ENCODE measurements at regions not wholly inside any gene's neighbourhood (a gene's known extent, or its start where the extent isn't known, plus 50 kb on each side); places are given as distances from the start of the nearest gene placed in this dataset.
A peak's percentile ranks its signal among the peaks of the same experiment; 100 is the strongest.

GRCh38 chr7:19465861-19466260 is 243.0 kb downstream of the POLR1F start:
- ATAC-seq (no peak), DNase-seq (ENCODE audit: missing footprints) (no peak)
- intact Hi-C loops (cut with DNase I): no loop called here

DNA sequence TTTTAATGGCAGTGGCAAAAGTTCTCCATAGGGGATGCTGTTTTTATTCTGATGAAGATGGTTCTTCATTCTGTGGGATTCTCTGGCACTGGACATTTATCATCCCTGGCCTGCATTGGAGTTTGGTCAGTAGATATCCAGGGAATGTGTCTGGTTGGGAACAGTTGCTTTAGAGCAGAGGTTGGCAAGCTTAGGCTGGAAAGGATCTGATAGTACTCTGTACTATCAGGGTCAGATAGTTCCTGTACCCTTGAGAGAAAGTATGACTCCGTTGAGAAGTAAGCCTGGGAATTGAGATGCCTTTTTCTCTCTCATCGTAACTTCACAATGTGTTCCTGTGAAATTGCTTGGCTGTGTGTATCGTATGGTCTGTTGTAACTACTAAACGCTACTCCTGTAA is 244.1 kb downstream of the POLR1F start:
- intact Hi-C loops (cut with DNase I): no loop called here
- ATAC-seq: no peak
- no peak for DNase-seq (ENCODE audit: missing footprints)

DNA sequence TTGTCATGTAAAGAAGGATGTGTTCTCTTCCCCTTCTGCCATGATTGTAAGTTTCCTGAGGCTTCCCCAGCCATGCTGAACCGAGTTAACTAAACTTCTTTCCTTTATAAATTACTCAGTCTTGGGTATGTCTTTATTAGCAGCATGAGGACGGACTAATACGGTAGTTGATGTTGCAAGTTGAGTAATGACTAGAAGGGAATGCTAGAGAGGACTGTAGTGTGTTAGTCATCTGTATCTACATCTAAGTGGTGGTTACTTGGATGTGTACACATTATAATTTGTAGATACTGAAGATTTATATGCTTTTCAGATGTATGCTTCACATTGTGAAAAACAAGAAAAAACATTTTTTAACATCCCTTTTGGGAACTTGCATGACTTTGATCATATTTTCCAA is 244.6 kb downstream of the POLR1F start:
- ATAC-seq (no peak), DNase-seq (ENCODE audit: missing footprints) (no peak)
- intact Hi-C loops (cut with DNase I): no loop called here

GRCh38 chr7:19463581-19463980 is 245.3 kb downstream of the POLR1F start:
- no peak for DNase-seq (ENCODE audit: missing footprints)
- intact Hi-C loops (cut with DNase I): no loop called here
- no peak for ATAC-seq

DNA sequence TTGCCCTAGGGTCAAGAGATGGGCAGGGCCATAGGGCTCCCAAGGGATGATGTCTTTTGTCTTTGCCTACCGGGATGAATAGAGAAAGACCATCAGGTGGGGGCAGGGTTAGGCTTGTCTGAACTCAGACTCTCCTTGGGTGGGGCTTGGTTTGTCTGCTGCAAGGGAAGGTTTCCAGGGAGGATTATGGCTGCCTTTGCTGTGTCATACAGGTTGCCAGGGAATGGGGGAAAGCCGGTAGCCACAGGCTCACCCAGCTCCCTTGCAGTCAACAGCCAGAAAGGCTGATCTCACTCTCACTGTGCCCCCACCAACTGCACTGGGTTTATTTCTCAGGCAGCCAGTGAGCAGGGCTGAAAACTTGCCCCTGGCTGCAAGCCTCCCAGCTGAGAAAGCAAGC is 253.2 kb downstream of the POLR1F start:
- intact Hi-C loops (cut with DNase I): no loop called here
- ATAC-seq (no peak), DNase-seq (ENCODE audit: missing footprints) (no peak)

DNA sequence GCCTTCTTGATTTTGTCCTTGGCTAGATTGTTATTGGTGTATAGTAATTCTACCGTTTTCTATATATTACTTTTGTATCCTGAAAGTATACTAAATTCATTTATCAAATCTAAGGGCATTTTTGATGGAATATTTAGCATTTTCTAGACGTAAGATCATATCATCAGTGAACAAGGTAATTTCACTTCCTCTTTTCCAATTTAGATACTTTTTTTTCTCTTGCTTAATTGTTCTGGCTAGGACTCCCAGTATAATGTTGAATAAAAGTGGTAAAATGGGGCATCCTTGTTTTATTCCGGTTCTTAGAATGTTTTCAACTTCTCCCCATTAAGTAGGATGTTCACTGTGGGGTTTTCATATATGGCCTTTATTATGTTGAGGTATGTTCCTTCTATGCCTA is 260.7 kb downstream of the POLR1F start:
- DNase-seq (ENCODE audit: missing footprints) (no peak), ATAC-seq (no peak)
- intact Hi-C loops (cut with DNase I): no loop called here

DNA sequence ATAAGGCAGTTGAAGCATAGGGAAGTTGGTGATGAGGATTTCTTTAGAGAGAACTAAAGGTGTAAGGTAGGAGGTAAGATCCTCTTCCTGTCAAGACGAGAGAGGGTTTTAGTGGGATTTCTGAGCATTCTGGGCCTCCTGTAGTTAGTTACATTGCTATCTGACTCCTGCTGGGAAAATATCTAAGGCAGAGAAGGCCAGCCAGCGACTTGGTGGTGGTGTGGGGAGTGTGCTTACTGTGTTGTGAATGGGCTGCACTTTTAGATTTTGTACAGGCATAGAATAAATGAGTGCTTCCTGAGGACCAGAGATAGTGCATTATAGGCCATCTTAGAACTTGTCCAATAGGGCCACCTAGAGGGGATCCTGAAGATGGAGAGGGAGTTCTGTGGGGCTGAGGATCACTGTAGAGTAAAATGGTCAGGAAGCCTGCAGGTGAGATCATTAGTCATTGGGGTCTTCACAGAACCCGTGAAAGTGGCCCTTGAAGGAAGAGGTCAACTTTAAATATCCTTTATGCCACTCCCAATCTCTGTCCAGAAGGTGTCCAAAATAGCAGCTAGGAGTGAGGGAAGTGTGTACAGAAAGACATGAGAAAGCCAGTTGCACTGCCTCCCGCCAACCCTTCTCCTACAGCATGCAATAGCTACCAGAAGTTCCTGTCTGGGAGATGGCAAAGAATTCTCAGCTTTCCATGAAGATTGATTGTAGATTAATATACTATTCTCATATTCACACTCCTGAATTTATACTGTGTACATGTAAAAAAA is 266.6 kb downstream of the POLR1F start:
- intact Hi-C loops (cut with DNase I): no loop called here
- DNase-seq (ENCODE audit: missing footprints): no peak
- no peak for ATAC-seq

GRCh38 chr7:19439517-19439916 is 269.3 kb downstream of the POLR1F start:
- DNase-seq (ENCODE audit: missing footprints) (no peak), ATAC-seq (no peak)
- intact Hi-C loops (cut with DNase I): no loop called here

GRCh38 chr7:19437446-19437845 is 271.4 kb downstream of the POLR1F start:
- intact Hi-C loops (cut with DNase I): no loop called here
- ATAC-seq (no peak), DNase-seq (ENCODE audit: missing footprints) (no peak)

- intact Hi-C loops (cut with DNase I): no loop called here
- no peak for ATAC-seq
These were observed 280.9 kb downstream of the POLR1F start for GRCh38 chr7:19427944-19428343.

GRCh38 chr7:19421861-19422260 is 276.6 kb upstream of the FERD3L start:
- intact Hi-C loops (cut with DNase I): no loop called here
- no peak for DNase-seq (ENCODE audit: missing footprints)
- no peak for ATAC-seq

More at GRCh38 chr7:19427944-19428343, 280.9 kb downstream of the POLR1F start:
- no peak for DNase-seq (ENCODE audit: missing footprints)

GRCh38 chr7:19417231-19417630 is 272.0 kb upstream of the FERD3L start:
- ATAC-seq (no peak), DNase-seq (ENCODE audit: missing footprints) (no peak)
- intact Hi-C loops (cut with DNase I): no loop called here

DNA sequence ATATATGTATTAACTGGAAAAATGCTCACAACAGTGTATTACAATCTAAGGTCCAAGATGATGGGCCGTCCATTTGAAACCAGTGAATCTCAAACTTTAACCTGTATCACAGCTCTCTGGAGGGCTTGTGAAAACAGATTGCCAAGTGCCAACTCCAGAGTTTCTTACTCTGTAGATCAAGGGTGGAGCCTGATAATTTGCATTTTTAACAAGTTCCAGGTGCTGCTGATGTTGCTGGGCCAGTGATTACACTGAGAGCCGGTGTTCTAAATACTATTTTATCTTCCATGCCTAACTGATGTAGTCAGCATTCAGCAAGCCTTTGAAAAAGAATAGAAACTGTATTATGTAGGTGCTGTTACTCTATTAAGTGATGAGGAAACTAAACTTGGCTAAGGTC is 269.9 kb upstream of the FERD3L start:
- intact Hi-C loops (cut with DNase I): no loop called here
- ATAC-seq: no peak
- no peak for DNase-seq (ENCODE audit: missing footprints)

GRCh38 chr7:19413443-19413965 is 268.3 kb upstream of the FERD3L start:
- no peak for DNase-seq (ENCODE audit: missing footprints)
- ATAC-seq: no peak
- intact Hi-C loops (cut with DNase I): no loop called here

GRCh38 chr7:19410691-19411090 is 265.5 kb upstream of the FERD3L start:
- no peak for ATAC-seq
- DNase-seq (ENCODE audit: missing footprints): no peak
- intact Hi-C loops (cut with DNase I): no loop called here

- no peak for ATAC-seq
- DNase-seq (ENCODE audit: missing footprints): no peak
- intact Hi-C loops (cut with DNase I): no loop called here
These were observed 264.9 kb upstream of the FERD3L start for GRCh38 chr7:19410106-19410505.

DNA sequence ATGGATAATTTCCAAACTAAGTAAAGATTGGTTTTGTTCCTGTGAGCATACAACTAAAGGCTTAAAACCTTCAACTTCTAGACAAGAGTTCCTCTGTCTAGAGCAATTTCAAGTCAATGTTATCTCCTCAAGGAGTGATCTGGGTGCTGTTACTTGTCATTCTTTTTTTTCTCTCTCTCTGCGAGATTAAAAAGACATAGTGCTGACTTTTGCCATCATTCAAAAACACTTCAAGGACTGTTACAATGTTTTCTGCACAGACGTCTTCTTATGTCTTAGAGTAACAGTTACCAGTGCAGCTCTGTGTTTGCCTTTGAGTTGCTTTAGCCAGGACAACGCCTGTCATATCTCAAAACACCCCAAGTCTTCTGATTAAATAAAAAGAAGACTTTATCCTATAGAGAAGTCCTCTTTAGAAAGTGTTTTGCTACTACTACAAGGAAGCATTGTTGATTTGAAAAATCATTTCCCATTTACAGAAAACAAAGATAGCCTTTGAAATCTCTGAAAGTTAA is 263.5 kb upstream of the FERD3L start:
- DNase-seq (ENCODE audit: missing footprints) (no peak), ATAC-seq (no peak)
- intact Hi-C loops (cut with DNase I): no loop called here

DNA sequence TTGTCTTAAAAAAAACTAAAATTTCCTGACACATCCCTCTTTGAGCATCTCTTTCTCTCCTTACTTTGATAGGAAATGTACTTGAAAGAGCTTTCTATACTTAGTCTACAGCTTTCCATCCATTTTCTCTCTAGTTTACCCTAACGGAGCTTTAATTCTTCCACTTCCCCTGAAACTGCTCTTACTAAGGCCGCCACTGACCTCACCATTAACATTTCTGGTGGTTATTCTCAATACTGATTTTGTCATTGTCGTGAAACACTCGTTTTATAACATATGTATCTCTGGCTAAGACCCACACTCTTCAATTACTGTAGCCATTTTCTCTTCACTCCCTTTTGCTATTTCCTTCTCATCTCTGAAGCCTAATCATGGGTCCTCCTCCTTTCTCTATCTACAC is 262.0 kb upstream of the FERD3L start:
- DNase-seq (ENCODE audit: missing footprints) (no peak), ATAC-seq (no peak)
- intact Hi-C loops (cut with DNase I): no loop called here

- DNase-seq (ENCODE audit: missing footprints) (no peak), ATAC-seq (peak; percentile 39)
These were observed 260.3 kb upstream of the FERD3L start for GRCh38 chr7:19405541-19405940.

DNA sequence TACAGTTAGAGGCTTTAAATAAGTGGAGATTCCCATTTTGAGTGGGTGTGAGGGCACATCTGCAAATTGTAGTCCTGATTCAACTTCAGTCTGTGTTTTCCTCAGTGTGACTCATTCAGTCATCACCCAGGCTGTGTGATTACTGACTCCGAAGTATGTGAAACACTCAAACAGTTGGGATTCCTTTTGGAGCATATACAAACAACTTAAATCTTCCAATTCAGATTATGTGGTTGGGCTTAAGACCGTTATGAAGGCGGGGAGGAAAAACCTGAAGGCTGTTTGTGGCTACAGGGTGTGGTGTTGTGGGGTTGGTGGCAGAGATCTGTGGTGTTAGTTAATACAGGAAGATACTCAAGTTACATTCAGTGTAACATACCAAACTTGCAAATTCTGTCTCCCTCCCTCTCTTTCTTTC is 259.7 kb upstream of the FERD3L start:
- ATAC-seq (no peak), DNase-seq (ENCODE audit: missing footprints) (no peak)
- intact Hi-C loops (cut with DNase I): no loop called here

More at GRCh38 chr7:19405541-19405940, 260.3 kb upstream of the FERD3L start:
- intact Hi-C loops (cut with DNase I): no loop called here

DNA sequence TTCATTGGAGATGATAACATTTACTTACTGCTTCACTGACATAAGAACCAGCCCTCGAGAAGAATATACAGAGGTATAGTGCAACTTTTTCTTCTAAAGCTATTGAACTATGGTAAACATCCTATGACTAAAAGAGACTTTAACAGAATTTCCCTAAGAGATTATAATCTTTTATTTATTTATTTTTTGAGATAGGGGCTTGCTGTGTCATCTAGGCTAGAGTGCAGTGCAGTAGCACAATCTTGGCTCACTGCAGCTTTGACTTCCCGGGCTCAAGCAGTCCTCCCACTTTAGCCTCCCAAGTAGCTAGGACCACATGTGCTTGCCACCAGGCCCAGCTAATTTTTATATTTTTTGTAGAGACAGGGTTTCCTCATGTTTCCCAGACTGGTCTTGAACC is 258.5 kb upstream of the FERD3L start:
- DNase-seq (ENCODE audit: missing footprints) (no peak), ATAC-seq (no peak)
- intact Hi-C loops (cut with DNase I): no loop called here

Measured in Right ventricle myocardium inferior (tissue), 1 donor.